Suprapubic skin (tissue), 3 donors: ENCODE measurements at regions not wholly inside any gene's neighbourhood (a gene's known extent, or its start where the extent isn't known, plus 50 kb on each side); places are given as distances from the start of the nearest gene placed in this dataset.

ENCODE experiments used
- CTCF ChIP-seq, 2 donors: fragments of 200-600 bp in 1 of 2; fragments of 450-650 bp in 1 of 2; sonication (generic) in 1 of 2; IDR thresholded peaks; one replicate each; pipeline ENCODE4 v1.5.1; 2016 to 2019; ENCODE audit warnings: antibody characterized with exemption in 2 of 2, mild to moderate bottlenecking in 1 of 2, moderate library complexity in 1 of 2
- EP300 ChIP-seq: sonication (generic); formaldehyde crosslinking; IDR thresholded peaks from one replicate; pipeline ENCODE4 v1.6.1; 2017; ENCODE audit warnings: antibody characterized with exemption
- POLR2A ChIP-seq, 2 donors: fragments of 450-650 bp; IDR thresholded peaks; one replicate each; pipeline ENCODE4 v1.6.1; 2017; ENCODE audit warnings: antibody characterized with exemption in 2 of 2, mild to moderate bottlenecking in 2 of 2, moderate library complexity in 2 of 2

- TF ChIP-seq CTCF (IDR thresholded peaks at IDR 0.05) (no peak), EP300 (no peak), POLR2A (IDR thresholded peaks at IDR 0.05) (no peak)
These were observed 129.8 kb upstream of the TMEM132C start for GRCh38 chr12:128137140-128137539.
